Mesenchymal stem cell (in vitro differentiated cells and primary cell): ENCODE measurements at regions not wholly inside any gene's neighbourhood (a gene's known extent, or its start where the extent isn't known, plus 50 kb on each side); places are given as distances from the start of the nearest gene placed in this dataset.

ENCODE experiments used
- DNase-seq: peaks from one replicate; pipeline ENCODE4 v3.0.0-alpha.2; 2013
- H2AFZ ChIP-seq: one replicate; pipeline ENCODE4 v1.6.1; 2013; ENCODE audit warnings: low read depth, mild to moderate bottlenecking, control low read depth, inconsistent platforms, low read length, moderate library complexity
- H2AK5ac ChIP-seq: 2 replicates; pipeline ENCODE4 v1.6.1; 2013; ENCODE audit warnings: low read length, moderate library complexity, mild to moderate bottlenecking, inconsistent platforms; ENCODE audit not compliant: severe bottlenecking
- H2BK120ac ChIP-seq: one replicate; pipeline ENCODE4 v1.6.1; 2013; ENCODE audit warnings: low read depth, mild to moderate bottlenecking, inconsistent platforms, low read length, moderate library complexity
- H2BK12ac ChIP-seq, 2 experiments: one replicate each; pipeline ENCODE4 v1.6.1; 2013; ENCODE audit warnings: inconsistent platforms in 2 of 2, low read length in 2 of 2, mild to moderate bottlenecking in 2 of 2, moderate library complexity in 2 of 2, control low read depth in 1 of 2
- H2BK15ac ChIP-seq: one replicate; pipeline ENCODE4 v1.6.1; 2013; ENCODE audit warnings: mild to moderate bottlenecking, low read depth, inconsistent platforms; ENCODE audit not compliant: poor library complexity, severe bottlenecking
- H2BK5ac ChIP-seq: 2 replicates; pipeline ENCODE4 v1.6.1; 2013; ENCODE audit warnings: low read depth, mild to moderate bottlenecking, low read length, control low read depth, inconsistent platforms; ENCODE audit not compliant: poor library complexity, severe bottlenecking
- H3K14ac ChIP-seq, 2 experiments: one replicate each; pipeline ENCODE4 v1.6.1; 2013; ENCODE audit warnings: inconsistent platforms in 2 of 2, low read length in 2 of 2, control low read depth in 1 of 2, mild to moderate bottlenecking in 1 of 2, moderate library complexity in 1 of 2
- H3K18ac ChIP-seq, 2 experiments: one replicate each; pipeline ENCODE4 v1.6.1; 2013; ENCODE audit warnings: inconsistent platforms in 2 of 2, low read length in 2 of 2, control low read depth in 1 of 2, low read depth in 1 of 2, mild to moderate bottlenecking in 1 of 2
- H3K23ac ChIP-seq, 2 experiments: one replicate each; pipeline ENCODE4 v1.6.1; 2013; ENCODE audit warnings: inconsistent platforms in 2 of 2, low read length in 2 of 2, mild to moderate bottlenecking in 2 of 2, moderate library complexity in 2 of 2, control low read depth in 1 of 2
- H3K27ac ChIP-seq: 2 replicates; pipeline ENCODE4 v1.5.1; 2013; ENCODE audit warnings: mild to moderate bottlenecking, moderate library complexity, low read length, control low read depth, inconsistent platforms; ENCODE audit not compliant: poor library complexity, severe bottlenecking
- H3K27me3 ChIP-seq, 2 experiments: 2 replicates each; pipeline versions ENCODE4 v1.6.1 to v1.7.0; 2013; ENCODE audit warnings: low read length in 2 of 2, mild to moderate bottlenecking in 2 of 2, moderate library complexity in 2 of 2, control low read depth in 1 of 2, inconsistent platforms in 1 of 2; ENCODE audit not compliant: control insufficient read depth in 1 of 2, insufficient read depth in 1 of 2
- H3K36me3 ChIP-seq, 2 experiments: 2 replicates each; pipeline versions ENCODE4 v1.6.1 to v1.7.0; 2013; ENCODE audit warnings: low read length in 2 of 2, control low read depth in 1 of 2, inconsistent platforms in 1 of 2, low read depth in 1 of 2, mild to moderate bottlenecking in 1 of 2; ENCODE audit not compliant: insufficient read depth in 2 of 2, control insufficient read depth in 1 of 2
- H3K4ac ChIP-seq, 2 experiments: one replicate each; pipeline ENCODE4 v1.6.1; 2013; ENCODE audit warnings: inconsistent platforms in 2 of 2, low read length in 2 of 2, mild to moderate bottlenecking in 2 of 2, moderate library complexity in 2 of 2, control low read depth in 1 of 2, low read depth in 1 of 2
- H3K4me1 ChIP-seq: 2 replicates; pipeline ENCODE4 v1.6.1; 2013; ENCODE audit warnings: low read depth, low read length, control low read depth; ENCODE audit not compliant: control insufficient read depth, insufficient read depth
- H3K4me2 ChIP-seq: 2 replicates; pipeline ENCODE4 v1.6.1; 2013; ENCODE audit warnings: low read length, mild to moderate bottlenecking, inconsistent platforms; ENCODE audit not compliant: poor library complexity, severe bottlenecking
- H3K4me3 ChIP-seq, 2 experiments: 2 replicates each; pipeline versions ENCODE4 v1.5.1 to v1.7.0; 2013; ENCODE audit warnings: low read length in 2 of 2, mild to moderate bottlenecking in 2 of 2, control low read depth in 1 of 2, low read depth in 1 of 2; ENCODE audit not compliant: insufficient read depth in 1 of 2
- H3K79me1 ChIP-seq: replicated peaks from 2 replicates; pipeline ENCODE4 v1.6.1; 2013; ENCODE audit warnings: mild to moderate bottlenecking, control low read depth, low read length, inconsistent platforms; ENCODE audit not compliant: poor library complexity, severe bottlenecking
- H3K9ac ChIP-seq: 2 replicates; pipeline ENCODE4 v1.7.0; 2013; ENCODE audit warnings: mild to moderate bottlenecking, low read length, moderate library complexity
- H3K9me3 ChIP-seq: 2 replicates; pipeline ENCODE4 v1.7.0; 2013; ENCODE audit warnings: mild to moderate bottlenecking, low read length; ENCODE audit not compliant: control insufficient read depth
- H4K8ac ChIP-seq: one replicate; pipeline ENCODE4 v1.6.1; 2013; ENCODE audit warnings: inconsistent platforms, mild to moderate bottlenecking, low read length, moderate library complexity
- H4K91ac ChIP-seq: one replicate; pipeline ENCODE4 v1.6.1; 2013; ENCODE audit warnings: mild to moderate bottlenecking, low read length, inconsistent platforms
- WGBS: methylation state at CpG from one replicate; pipeline ENCODE4 v1.1.7; 2013; ENCODE audit warnings: mixed read lengths; 5-methylcytosine and 5-hydroxymethylcytosine counted together

DNA sequence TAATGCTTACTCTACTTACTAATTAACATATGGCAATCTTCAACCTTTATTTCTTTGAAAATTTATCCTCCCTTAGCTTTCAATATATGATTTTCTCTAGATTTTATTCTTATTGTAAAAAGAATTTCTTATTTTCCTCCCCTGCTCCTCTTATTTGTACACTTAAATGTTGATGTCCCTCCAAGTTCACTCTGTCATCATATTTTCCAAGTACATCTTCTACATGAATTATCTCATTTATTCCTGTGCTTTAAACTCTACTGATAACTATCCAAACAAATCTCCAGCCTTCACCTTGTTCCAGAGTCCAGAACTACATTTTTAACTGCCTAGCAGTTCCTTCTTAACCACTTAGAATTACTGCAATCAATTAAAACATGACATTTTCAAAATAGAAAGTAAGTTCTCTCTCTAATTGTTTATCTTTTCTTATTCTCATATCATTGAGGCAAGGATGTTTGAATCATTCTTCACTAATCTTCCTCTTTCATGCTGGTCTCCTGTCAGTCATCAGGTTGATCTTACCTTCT, 261.6 kb upstream of the FAR2 start:
- Histone ChIP-seq H2BK12ac (no peak overlapping the region), H3K9ac (no peak overlapping the region), H3K23ac (no peak overlapping the region), H3K4me3 (no peak overlapping the region), H4K8ac (no peak overlapping the region), H2BK5ac (no peak overlapping the region), H3K4ac (no peak overlapping the region), H3K14ac (no peak overlapping the region), H3K79me1 (no peaks in the 10 kb centered on the region), H2AK5ac (no peak overlapping the region), H2BK120ac (no peak overlapping the region), H2AFZ (no peak overlapping the region), H3K4me1 (no peaks in the 10 kb centered on the region), H4K91ac (no peak overlapping the region), H3K4me2 (no peak overlapping the region), H3K27ac (no peak overlapping the region), H3K18ac (no peak overlapping the region), H3K36me3 (no peaks in the 10 kb centered on the region), H2BK15ac (no peak overlapping the region), H3K27me3 (no peaks in the 10 kb centered on the region), H3K9me3 (no peaks in the 10 kb centered on the region)
- peak; percentile 26 for DNase-seq

DNA sequence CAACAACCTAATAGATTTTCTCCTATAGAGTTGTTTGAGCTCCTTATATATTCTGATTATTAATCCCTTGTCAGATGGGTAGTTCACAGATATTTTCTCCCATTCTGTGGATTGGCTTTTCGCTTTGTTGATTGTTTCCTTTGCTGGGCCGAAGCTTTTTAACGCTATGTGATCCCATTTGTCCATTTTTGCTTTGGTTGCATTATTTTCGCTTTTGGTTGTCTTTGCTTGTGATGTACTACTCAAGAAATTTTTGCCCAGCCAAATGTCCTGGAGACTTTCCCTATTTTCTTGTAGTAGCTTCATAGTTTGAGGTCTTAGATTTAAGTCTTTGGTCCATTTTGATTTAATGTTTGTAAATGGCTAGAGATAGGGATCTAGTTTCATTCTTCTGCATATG, 258.4 kb upstream of the FAR2 start:
- H3K27me3 ChIP-seq = no peaks in the 10 kb centered on the region
- no peak overlapping the region for H3K9ac ChIP-seq
- no peak overlapping the region for H2BK15ac ChIP-seq
- H3K4me1 ChIP-seq = no peaks in the 10 kb centered on the region
- no peak for DNase-seq
- H3K4me2 ChIP-seq = no peak overlapping the region
- H3K4ac ChIP-seq = no peak overlapping the region
- H3K18ac ChIP-seq = no peak overlapping the region
- H2BK12ac ChIP-seq = no peak overlapping the region
- H2BK5ac ChIP-seq = no peak overlapping the region
- no peak overlapping the region for H4K91ac ChIP-seq
- H4K8ac ChIP-seq = no peak overlapping the region
- no peak overlapping the region for H3K27ac ChIP-seq
- no peak overlapping the region for H2AFZ ChIP-seq
- H2BK120ac ChIP-seq = no peak overlapping the region
- H3K79me1 ChIP-seq = no peaks in the 10 kb centered on the region
- H3K23ac ChIP-seq = no peak overlapping the region
- H3K14ac ChIP-seq = no peak overlapping the region
- WGBS = 100% methylated on average over 4 of the region's 4 CpGs
- no peak overlapping the region for H3K4me3 ChIP-seq
- no peaks in the 10 kb centered on the region for H3K36me3 ChIP-seq
- H2AK5ac ChIP-seq = no peak overlapping the region
- H3K9me3 ChIP-seq = no peaks in the 10 kb centered on the region

DNA sequence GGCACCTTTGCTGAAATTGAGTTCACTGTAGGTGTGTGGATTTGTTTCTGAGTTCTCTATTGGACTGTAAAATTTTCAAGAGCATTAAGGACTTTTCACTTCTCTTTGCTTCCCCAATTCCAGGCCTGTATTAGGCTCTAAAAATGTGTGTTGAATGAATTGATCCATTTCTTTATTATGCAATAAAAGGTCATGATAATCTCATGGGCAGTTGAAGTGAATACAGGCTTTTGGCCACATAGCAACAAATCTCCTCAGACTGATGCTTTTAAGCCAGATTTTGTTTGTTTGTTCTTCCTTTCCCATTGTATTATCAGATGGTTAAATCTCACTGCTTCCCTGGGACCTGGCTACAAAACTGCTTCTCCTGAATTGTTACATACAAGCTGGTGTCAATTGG, 258.0 kb upstream of the FAR2 start:
- no peak overlapping the region for H3K18ac ChIP-seq
- H2BK120ac ChIP-seq = no peak overlapping the region
- no peak for DNase-seq
- H3K27ac ChIP-seq = no peak overlapping the region
- H3K4me2 ChIP-seq = no peak overlapping the region
- H2BK12ac ChIP-seq = no peak overlapping the region
- no peaks in the 10 kb centered on the region for H3K27me3 ChIP-seq
- no peak overlapping the region for H2AK5ac ChIP-seq
- no peaks in the 10 kb centered on the region for H3K79me1 ChIP-seq
- H2BK5ac ChIP-seq = no peak overlapping the region
- no peaks in the 10 kb centered on the region for H3K9me3 ChIP-seq
- H3K4ac ChIP-seq = no peak overlapping the region
- H3K4me1 ChIP-seq = no peaks in the 10 kb centered on the region
- no peak overlapping the region for H2BK15ac ChIP-seq
- H3K23ac ChIP-seq = no peak overlapping the region
- no peak overlapping the region for H4K91ac ChIP-seq
- H3K36me3 ChIP-seq = no peaks in the 10 kb centered on the region
- no peak overlapping the region for H3K9ac ChIP-seq
- H4K8ac ChIP-seq = no peak overlapping the region
- H2AFZ ChIP-seq = no peak overlapping the region
- H3K4me3 ChIP-seq = no peak overlapping the region
- no peak overlapping the region for H3K14ac ChIP-seq

DNA sequence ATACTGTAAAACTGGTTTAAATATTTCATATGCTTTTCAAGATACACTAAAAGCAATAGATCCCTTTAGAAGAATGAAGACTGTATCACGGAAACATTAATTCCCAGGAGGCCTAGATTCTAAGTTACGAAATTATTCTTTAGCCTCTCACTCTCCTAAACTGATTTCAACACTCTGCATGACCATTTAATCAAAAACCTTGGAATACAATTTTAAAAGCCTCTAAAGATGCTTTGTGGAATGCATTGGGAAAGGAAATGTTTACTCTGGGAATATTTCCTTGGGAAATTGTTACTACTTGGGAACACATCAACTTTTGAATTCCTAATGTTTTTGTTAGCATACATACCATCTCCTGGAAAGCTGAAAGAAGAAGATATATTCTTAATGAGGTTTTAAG, 255.7 kb upstream of the FAR2 start:
- no peaks in the 10 kb centered on the region for H3K4me1 ChIP-seq
- 71% methylated on average over 2 of the region's 2 CpGs for WGBS
- no peak overlapping the region for H3K18ac ChIP-seq
- no peaks in the 10 kb centered on the region for H3K36me3 ChIP-seq
- peak overlapping the region; percentile 25 for H3K9ac ChIP-seq
- H3K4ac ChIP-seq = no peak overlapping the region
- no peak overlapping the region for H3K14ac ChIP-seq
- H4K91ac ChIP-seq = no peak overlapping the region
- H2BK5ac ChIP-seq = no peak overlapping the region
- peak; percentile 43 for DNase-seq
- no peak overlapping the region for H4K8ac ChIP-seq
- H3K4me3 ChIP-seq = no peak overlapping the region
- no peak overlapping the region for H2BK12ac ChIP-seq
- no peaks in the 10 kb centered on the region for H3K27me3 ChIP-seq
- no peak overlapping the region for H2AK5ac ChIP-seq
- no peak overlapping the region for H2AFZ ChIP-seq
- H2BK15ac ChIP-seq = no peak overlapping the region
- no peak overlapping the region for H2BK120ac ChIP-seq
- no peaks in the 10 kb centered on the region for H3K79me1 ChIP-seq
- peaks cover 3% of the 10 kb centered on the region for H3K9me3 ChIP-seq
- H3K27ac ChIP-seq = no peak overlapping the region
- H3K4me2 ChIP-seq = no peak overlapping the region
- H3K23ac ChIP-seq = no peak overlapping the region
